ENCODE measurements at regions not wholly inside any gene's neighbourhood (a gene's known extent, or its start where the extent isn't known, plus 50 kb on each side); places are given as distances from the start of the nearest gene placed in this dataset.

DNA sequence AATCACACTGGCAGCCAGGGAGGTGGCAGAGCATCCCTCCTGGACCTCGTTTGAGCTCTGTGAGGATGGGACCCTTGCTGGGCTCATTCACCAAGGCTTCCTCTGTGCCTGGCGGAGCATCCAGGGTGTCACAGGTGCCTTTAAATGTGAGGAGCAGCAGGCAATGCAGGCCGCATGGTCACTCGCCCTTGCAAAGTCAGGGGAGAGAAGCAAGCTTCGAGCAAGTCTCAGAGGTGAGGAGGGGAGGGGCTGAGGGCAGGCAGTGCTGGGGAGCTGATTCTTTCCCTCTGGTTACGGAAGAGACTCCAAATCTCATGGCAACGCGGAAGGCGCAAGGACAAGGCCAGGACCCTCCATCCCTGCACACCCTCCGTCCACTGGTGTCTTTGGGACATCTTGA is 182.7 kb upstream of the PMEPA1 start:
- Histone ChIP-seq H3K9me3 (ENCODE audit: insufficient read depth, low read length) (no peaks in the 10 kb centered on the region; the same call in 1 of the 2 replicates), H3K27ac (ENCODE audit: low read length) (no peak overlapping the region), H3K27me3 (ENCODE audit: low read depth, low read length) (peaks cover 55% of the 10 kb centered on the region), H2AFZ (ENCODE audit: low read depth, low read length) (no peak overlapping the region), H3K4me1 (ENCODE audit: low read length) (no peaks in the 10 kb centered on the region), H3K79me2 (ENCODE audit: low read length) (no peaks in the 10 kb centered on the region), H3K9ac (ENCODE audit: low read length) (no peak overlapping the region), H4K20me1 (ENCODE audit: insufficient read depth, low read length) (no peaks in the 10 kb centered on the region; the same call in 1 of the 2 replicates), H3K4me3 (ENCODE audit: low read length) (no peak overlapping the region), H3K36me3 (replicated peaks; ENCODE audit: low read depth, low read length) (no peaks in the 10 kb centered on the region), H3K4me2 (ENCODE audit: low read length) (no peak overlapping the region)
- no peak for TF ChIP-seq EZH2phosphoT487 (IDR thresholded peaks at IDR 0.05; ENCODE audit: low read depth)
- TF ChIP-seq, protein P1, sequence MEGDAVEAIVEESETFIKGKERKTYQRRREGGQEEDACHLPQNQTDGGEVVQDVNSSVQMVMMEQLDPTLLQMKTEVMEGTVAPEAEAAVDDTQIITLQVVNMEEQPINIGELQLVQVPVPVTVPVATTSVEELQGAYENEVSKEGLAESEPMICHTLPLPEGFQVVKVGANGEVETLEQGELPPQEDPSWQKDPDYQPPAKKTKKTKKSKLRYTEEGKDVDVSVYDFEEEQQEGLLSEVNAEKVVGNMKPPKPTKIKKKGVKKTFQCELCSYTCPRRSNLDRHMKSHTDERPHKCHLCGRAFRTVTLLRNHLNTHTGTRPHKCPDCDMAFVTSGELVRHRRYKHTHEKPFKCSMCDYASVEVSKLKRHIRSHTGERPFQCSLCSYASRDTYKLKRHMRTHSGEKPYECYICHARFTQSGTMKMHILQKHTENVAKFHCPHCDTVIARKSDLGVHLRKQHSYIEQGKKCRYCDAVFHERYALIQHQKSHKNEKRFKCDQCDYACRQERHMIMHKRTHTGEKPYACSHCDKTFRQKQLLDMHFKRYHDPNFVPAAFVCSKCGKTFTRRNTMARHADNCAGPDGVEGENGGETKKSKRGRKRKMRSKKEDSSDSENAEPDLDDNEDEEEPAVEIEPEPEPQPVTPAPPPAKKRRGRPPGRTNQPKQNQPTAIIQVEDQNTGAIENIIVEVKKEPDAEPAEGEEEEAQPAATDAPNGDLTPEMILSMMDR (IDR thresholded peaks at IDR 0.05; ENCODE audit: low read depth, low read length): no peak

DNA sequence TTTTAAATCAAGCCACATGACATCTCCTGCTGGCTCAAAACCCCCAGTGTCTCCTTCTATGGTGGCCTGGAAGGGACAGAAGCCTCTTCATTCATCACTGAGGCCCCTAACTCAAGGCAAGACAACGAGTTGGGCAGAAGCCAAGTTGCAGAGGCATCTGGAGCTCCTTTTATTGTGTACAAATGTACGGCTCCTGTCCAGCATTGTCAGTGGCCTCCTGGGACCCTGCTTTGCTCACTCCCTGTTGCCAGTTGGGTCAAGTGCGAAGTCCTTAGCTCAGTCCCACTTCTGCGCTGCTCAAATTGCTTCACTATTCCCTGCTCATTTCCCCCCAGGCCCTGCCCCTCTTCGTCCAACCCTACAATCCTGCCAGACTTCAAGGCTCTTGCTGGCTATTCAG is 181.2 kb upstream of the PMEPA1 start:
- no peak overlapping the region for H3K27ac ChIP-seq (ENCODE audit: low read length)
- H3K9me3 ChIP-seq (ENCODE audit: insufficient read depth, low read length): no peaks in the 10 kb centered on the region; the same call in 1 of the 2 replicates
- H3K4me2 ChIP-seq (ENCODE audit: low read length): no peak overlapping the region
- TF ChIP-seq, protein P1 (IDR thresholded peaks at IDR 0.05; ENCODE audit: low read depth, low read length): no peak
- no peak for TF ChIP-seq EZH2phosphoT487 (IDR thresholded peaks at IDR 0.05; ENCODE audit: low read depth)
- H4K20me1 ChIP-seq (ENCODE audit: insufficient read depth, low read length): no peaks in the 10 kb centered on the region; the same call in 1 of the 2 replicates
- H3K27me3 ChIP-seq (ENCODE audit: low read depth, low read length): peaks cover 54% of the 10 kb centered on the region
- H3K79me2 ChIP-seq (ENCODE audit: low read length): no peaks in the 10 kb centered on the region
- no peak overlapping the region for H3K9ac ChIP-seq (ENCODE audit: low read length)
- H3K36me3 ChIP-seq (replicated peaks; ENCODE audit: low read depth, low read length): no peaks in the 10 kb centered on the region
- H3K4me3 ChIP-seq (ENCODE audit: low read length): no peak overlapping the region
- no peak overlapping the region for H2AFZ ChIP-seq (ENCODE audit: low read depth, low read length)
- H3K4me1 ChIP-seq (ENCODE audit: low read length): no peaks in the 10 kb centered on the region

DNA sequence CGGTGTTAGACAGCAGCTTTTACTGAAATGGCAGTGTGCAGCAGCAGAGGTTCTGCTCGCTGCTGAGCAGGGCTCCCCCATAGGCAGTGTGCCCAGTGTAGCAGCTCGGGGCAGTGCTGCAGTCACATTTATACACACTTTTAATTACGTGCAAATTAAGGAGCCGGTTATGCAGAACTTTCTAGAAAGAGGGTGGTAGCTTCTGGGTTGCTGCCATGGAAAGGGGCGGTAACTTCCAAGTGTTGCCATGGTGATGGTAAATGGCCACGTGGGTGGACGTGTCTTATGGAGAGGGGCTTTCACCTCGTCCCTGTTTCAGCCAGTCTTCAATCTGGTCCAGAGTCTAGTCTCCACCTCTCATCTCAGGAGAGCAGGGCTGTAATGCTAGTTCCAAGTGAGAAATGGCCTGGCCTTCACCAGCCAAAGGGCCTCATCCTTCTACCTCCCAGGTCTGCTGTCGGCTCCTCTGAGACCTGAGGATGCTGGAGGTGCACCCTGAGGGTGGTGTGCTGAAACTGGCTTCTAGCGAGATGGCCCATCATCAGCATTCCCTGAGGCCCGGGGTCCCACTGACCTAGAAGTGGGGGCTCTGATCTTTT is 180.5 kb upstream of the PMEPA1 start:
- H3K27me3 ChIP-seq (ENCODE audit: low read depth, low read length): peaks cover 48% of the 10 kb centered on the region
- no peak overlapping the region for H3K27ac ChIP-seq (ENCODE audit: low read length)
- no peak overlapping the region for H2AFZ ChIP-seq (ENCODE audit: low read depth, low read length)
- no peak overlapping the region for H3K4me3 ChIP-seq (ENCODE audit: low read length)
- no peaks in the 10 kb centered on the region; the same call in 1 of the 2 replicates for H3K9me3 ChIP-seq (ENCODE audit: insufficient read depth, low read length)
- no peaks in the 10 kb centered on the region for H3K36me3 ChIP-seq (replicated peaks; ENCODE audit: low read depth, low read length)
- no peaks in the 10 kb centered on the region for H3K4me1 ChIP-seq (ENCODE audit: low read length)
- no peaks in the 10 kb centered on the region for H3K79me2 ChIP-seq (ENCODE audit: low read length)
- H3K4me2 ChIP-seq (ENCODE audit: low read length): no peak overlapping the region
- no peaks in the 10 kb centered on the region; the same call in 1 of the 2 replicates for H4K20me1 ChIP-seq (ENCODE audit: insufficient read depth, low read length)
- no peak overlapping the region for H3K9ac ChIP-seq (ENCODE audit: low read length)
- TF ChIP-seq, protein P1 (IDR thresholded peaks at IDR 0.05; ENCODE audit: low read depth, low read length): no peak
- no peak for TF ChIP-seq EZH2phosphoT487 (IDR thresholded peaks at IDR 0.05; ENCODE audit: low read depth)

DNA sequence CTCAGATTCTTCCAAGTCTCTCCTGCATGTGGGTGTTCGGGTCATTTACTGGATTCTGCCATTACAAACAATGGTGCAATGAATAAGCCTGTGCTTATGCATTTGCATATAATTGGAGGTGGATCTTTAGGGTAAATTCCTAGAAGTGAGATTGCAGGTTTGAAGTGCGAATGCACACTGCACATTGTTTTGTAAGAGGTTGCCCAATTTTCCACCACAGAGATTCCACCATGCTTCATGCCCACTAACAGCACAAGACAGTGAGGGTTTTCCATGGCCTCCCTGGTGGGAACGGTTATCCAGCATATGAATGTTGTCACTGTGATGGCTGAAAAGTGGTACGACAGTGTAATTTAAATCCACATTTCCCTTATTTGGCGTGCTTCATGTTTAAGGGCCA is 178.8 kb upstream of the PMEPA1 start:
- Histone ChIP-seq H3K9ac (ENCODE audit: low read length) (no peak overlapping the region), H4K20me1 (ENCODE audit: insufficient read depth, low read length) (no peaks in the 10 kb centered on the region; the same call in 1 of the 2 replicates), H3K9me3 (ENCODE audit: insufficient read depth, low read length) (no peaks in the 10 kb centered on the region; the same call in 1 of the 2 replicates), H3K79me2 (ENCODE audit: low read length) (no peaks in the 10 kb centered on the region), H3K27me3 (ENCODE audit: low read depth, low read length) (peaks cover 50% of the 10 kb centered on the region), H3K27ac (ENCODE audit: low read length) (no peak overlapping the region), H2AFZ (ENCODE audit: low read depth, low read length) (no peak overlapping the region), H3K4me1 (ENCODE audit: low read length) (no peaks in the 10 kb centered on the region), H3K4me2 (ENCODE audit: low read length) (no peak overlapping the region), H3K36me3 (replicated peaks; ENCODE audit: low read depth, low read length) (no peaks in the 10 kb centered on the region), H3K4me3 (ENCODE audit: low read length) (no peak overlapping the region)
- no peak for TF ChIP-seq EZH2phosphoT487 (IDR thresholded peaks at IDR 0.05; ENCODE audit: low read depth)
